CD14-positive monocyte (primary cell): ENCODE measurements at regions not wholly inside any gene's neighbourhood (a gene's known extent, or its start where the extent isn't known, plus 50 kb on each side); places are given as distances from the start of the nearest gene placed in this dataset.

Source experiments
- DNase-seq, 3 donors: peaks; one replicate each; pipeline ENCODE4 v3.0.0-alpha.2; 2011 to 2022
- H2AFZ ChIP-seq: 2 replicates; pipeline ENCODE4 v1.6.0; 2012; ENCODE audit warnings: mild to moderate bottlenecking, low read depth, low read length, inconsistent platforms; ENCODE audit not compliant: insufficient read depth, poor library complexity, severe bottlenecking
- H3K27ac ChIP-seq, 2 donors: 1 replicate in 1 of 2; 2 replicates in 1 of 2; pipeline ENCODE4 v1.5.1; 2012 to 2013; ENCODE audit warnings: low read length in 2 of 2, control low read depth in 1 of 2, inconsistent platforms in 1 of 2, low read depth in 1 of 2, mild to moderate bottlenecking in 1 of 2
- H3K27me3 ChIP-seq, 2 donors: one replicate each; pipeline versions ENCODE4 v1.6.0 to v1.6.1; 2011 to 2013; ENCODE audit warnings: low read length in 2 of 2; ENCODE audit not compliant: control insufficient read depth in 2 of 2, insufficient read depth in 2 of 2
- H3K36me3 ChIP-seq, 2 donors: replicated peaks in 1 of 2; 1 replicate in 1 of 2; 2 replicates in 1 of 2; pipeline versions ENCODE4 v1.5.1 to v1.6.1; 2012 to 2013; ENCODE audit warnings: low read length in 2 of 2, control low read depth in 1 of 2, inconsistent platforms in 1 of 2, mild to moderate bottlenecking in 1 of 2; ENCODE audit not compliant: insufficient read depth in 2 of 2, control insufficient read depth in 1 of 2
- H3K4me1 ChIP-seq, 2 donors: 1 replicate in 1 of 2; 2 replicates in 1 of 2; pipeline versions ENCODE4 v1.5.1 to v1.6.1; 2012 to 2013; ENCODE audit warnings: low read length in 2 of 2, control low read depth in 1 of 2, inconsistent platforms in 1 of 2, mild to moderate bottlenecking in 1 of 2, moderate library complexity in 1 of 2; ENCODE audit not compliant: insufficient read depth in 2 of 2, control insufficient read depth in 1 of 2
- H3K4me2 ChIP-seq: replicated peaks from 2 replicates; pipeline ENCODE3; 2012; ENCODE audit warnings: low read length, moderate library complexity, mild to moderate bottlenecking; ENCODE audit not compliant: poor library complexity, severe bottlenecking; ENCODE audit errors: extremely low read depth
- H3K4me3 ChIP-seq, 3 experiments: fragments of 200-600 bp in 1 of 3; sonication (generic) in 1 of 3; replicated peaks in 1 of 3; 1 replicate in 2 of 3; 2 replicates in 1 of 3; pipeline ENCODE4 v1.5.1; 2011 to 2013; ENCODE audit warnings: low read length in 3 of 3, mild to moderate bottlenecking in 3 of 3, control low read depth in 2 of 3, low read depth in 2 of 3, inconsistent platforms in 1 of 3, moderate library complexity in 1 of 3
- H3K79me2 ChIP-seq: 2 replicates; pipeline ENCODE4 v1.6.0; 2012; ENCODE audit warnings: mild to moderate bottlenecking, control low read depth, inconsistent platforms, low read length, moderate library complexity; ENCODE audit not compliant: insufficient read depth
- H3K9ac ChIP-seq: 2 replicates; pipeline ENCODE4 v1.6.0; 2017; ENCODE audit warnings: low read length, mild to moderate bottlenecking; ENCODE audit not compliant: insufficient read depth, poor library complexity, severe bottlenecking
- H3K9me3 ChIP-seq, 2 donors: replicated peaks in 1 of 2; 1 replicate in 1 of 2; 2 replicates in 1 of 2; pipeline versions ENCODE4 v1.5.1 to v1.6.1; 2012 to 2013; ENCODE audit warnings: low read length in 2 of 2, control low read depth in 1 of 2; ENCODE audit not compliant: control insufficient read depth in 1 of 2, insufficient read depth in 1 of 2
- H4K20me1 ChIP-seq: 2 replicates; pipeline ENCODE4 v1.6.0; 2012; ENCODE audit warnings: mild to moderate bottlenecking, low read length, control low read depth, moderate library complexity; ENCODE audit not compliant: insufficient read depth
- H3K27ac Mint-ChIP-seq, 7 donors: one replicate each; pipeline ENCODE4 v1.8.0; 2020; ENCODE audit warnings: mild to moderate bottlenecking in 7 of 7, mixed read lengths in 7 of 7, moderate library complexity in 6 of 7, inconsistent platforms in 2 of 7
- H3K27me3 Mint-ChIP-seq, 3 donors: one replicate each; pipeline ENCODE4 v1.8.0; 2021 to 2022; ENCODE audit warnings: low read depth in 3 of 3, mild to moderate bottlenecking in 3 of 3, mixed read lengths in 3 of 3, moderate library complexity in 3 of 3, inconsistent platforms in 1 of 3
- H3K36me3 Mint-ChIP-seq, 2 donors: one replicate each; pipeline ENCODE4 v1.8.0; 2020; ENCODE audit warnings: mixed read lengths in 2 of 2, inconsistent platforms in 1 of 2, mild to moderate bottlenecking in 1 of 2
- H3K4me1 Mint-ChIP-seq: one replicate; pipeline ENCODE4 v1.8.0; 2020; ENCODE audit warnings: mild to moderate bottlenecking, mixed read lengths
- H3K4me3 Mint-ChIP-seq, 2 donors: one replicate each; pipeline ENCODE4 v1.8.0; 2020; ENCODE audit warnings: mild to moderate bottlenecking in 2 of 2, mixed read lengths in 2 of 2, moderate library complexity in 1 of 2
- H3K9me3 Mint-ChIP-seq, 7 donors: one replicate each; pipeline ENCODE4 v1.8.0; 2020 to 2022; ENCODE audit warnings: mixed read lengths in 7 of 7, mild to moderate bottlenecking in 6 of 7, moderate library complexity in 6 of 7, inconsistent platforms in 2 of 7
- CTCF ChIP-seq: fragments of 200-600 bp; IDR thresholded peaks from one replicate; pipeline ENCODE4 v1.8.0; 2022; ENCODE audit warnings: antibody characterized with exemption, mild to moderate bottlenecking
- WGBS: methylation state at CpG from one replicate; pipeline ENCODE4 v1.1.5; 2013; ENCODE audit warnings: missing lambda C conversion rate; ENCODE audit not compliant: insufficient coverage; 5-methylcytosine and 5-hydroxymethylcytosine counted together
- intact Hi-C, 2 donors: fragments of 100-400 bp; cut with micrococcal nuclease; formaldehyde crosslinking; loops; one replicate each; pipeline versions ENCODE4 v1.15.0 to v1.15.1; 2023

- no peak for TF ChIP-seq CTCF
- intact Hi-C loops: no loop called here
- H3K27me3 Mint-ChIP-seq: no peaks in the 10 kb centered on the region
Measured at GRCh38 chr2:150809103-150809502, 321.6 kb upstream of the RND3 start.

GRCh38 chr2:150806336-150806735 lies 318.9 kb upstream of the RND3 start:
- H3K36me3 Mint-ChIP-seq: no peaks in the 10 kb centered on the region
- no peak for TF ChIP-seq CTCF
- Histone ChIP-seq H3K4me2 (no peak overlapping the region), H3K79me2 (no peaks in the 10 kb centered on the region), H4K20me1 (no peaks in the 10 kb centered on the region), H3K36me3 (no peaks in the 10 kb centered on the region), H3K27me3 (no peaks in the 10 kb centered on the region), H3K27ac (no peak overlapping the region), H3K4me3 (no peak overlapping the region), H3K9me3 (peaks cover 0 to 4% of the 10 kb centered on the region in 2 donors), H3K9ac (no peak overlapping the region), H3K4me1 (no peaks in the 10 kb centered on the region), H2AFZ (no peak overlapping the region)
- no peak for DNase-seq
- WGBS: 50% methylated on average over 2 of the region's 4 CpGs
- no peak overlapping the region for H3K27ac Mint-ChIP-seq
- H3K9me3 Mint-ChIP-seq: peaks cover 2 to 6% (median 2%) of the 10 kb centered on the region in 7 donors
- no peak overlapping the region for H3K4me3 Mint-ChIP-seq
- H3K27me3 Mint-ChIP-seq: no peaks in the 10 kb centered on the region
- peaks cover 3% of the 10 kb centered on the region for H3K4me1 Mint-ChIP-seq
- intact Hi-C loops: no loop called here

More at GRCh38 chr2:150809103-150809502, 321.6 kb upstream of the RND3 start:
- H3K9me3 ChIP-seq: no peaks in the 10 kb centered on the region
- H3K27me3 ChIP-seq: no peaks in the 10 kb centered on the region
- peaks cover 4% of the 10 kb centered on the region for H3K4me1 Mint-ChIP-seq
- DNase-seq: no peak
- H3K9me3 Mint-ChIP-seq: peaks cover 0 to 2% (median 0%) of the 10 kb centered on the region in 7 donors
- no peak overlapping the region for H3K27ac Mint-ChIP-seq
- H3K4me3 ChIP-seq: no peak overlapping the region
- no peaks in the 10 kb centered on the region for H3K36me3 ChIP-seq
- no peak overlapping the region for H3K4me2 ChIP-seq
- 80% methylated on average over 1 of the region's 2 CpGs for WGBS
- no peaks in the 10 kb centered on the region for H3K4me1 ChIP-seq
- no peaks in the 10 kb centered on the region for H3K79me2 ChIP-seq
- no peak overlapping the region for H2AFZ ChIP-seq
- no peak overlapping the region for H3K4me3 Mint-ChIP-seq
- no peaks in the 10 kb centered on the region for H3K36me3 Mint-ChIP-seq
- no peaks in the 10 kb centered on the region for H4K20me1 ChIP-seq
- no peak overlapping the region for H3K27ac ChIP-seq
- H3K9ac ChIP-seq: no peak overlapping the region
